Psoas muscle (tissue), 7 donors: ENCODE measurements at regions not wholly inside any gene's neighbourhood (a gene's known extent, or its start where the extent isn't known, plus 50 kb on each side); places are given as distances from the start of the nearest gene placed in this dataset.

Source experiments
- ATAC-seq, 4 donors: fragments of 200-7000 bp; cut with Tn5 transposase; one replicate each; pipeline ENCODE4 v1.9.1; 2020; ENCODE audit warnings: moderate library complexity in 3 of 4, mild to moderate bottlenecking in 2 of 4
- DNase-seq, 2 donors: peaks; one replicate each; pipeline ENCODE4 v3.0.0-alpha.2; 2020
- H3K27ac ChIP-seq: fragments of 200-600 bp; one replicate; pipeline ENCODE4 v1.8.0; 2022
- H3K27me3 ChIP-seq, 3 donors: fragments of 200-600 bp in 1 of 3; one replicate each; pipeline versions ENCODE4 v1.6.1 to v1.8.0; 2013 to 2022; ENCODE audit warnings: low read length in 2 of 3, mild to moderate bottlenecking in 2 of 3, moderate library complexity in 1 of 3; ENCODE audit not compliant: insufficient read depth in 3 of 3
- H3K36me3 ChIP-seq, 2 donors: fragments of 200-600 bp in 1 of 2; one replicate each; pipeline versions ENCODE4 v1.6.1 to v1.8.0; 2013 to 2022; ENCODE audit warnings: low read depth in 1 of 2, mild to moderate bottlenecking in 1 of 2, moderate library complexity in 1 of 2; ENCODE audit not compliant: insufficient read depth in 1 of 2
- H3K4me1 ChIP-seq: fragments of 200-600 bp; one replicate; pipeline ENCODE4 v1.8.0; 2022
- H3K4me3 ChIP-seq: fragments of 200-600 bp; one replicate; pipeline ENCODE4 v1.8.0; 2022; ENCODE audit warnings: mild to moderate bottlenecking
- H3K9me3 ChIP-seq: fragments of 200-600 bp; one replicate; pipeline ENCODE4 v1.8.0; 2022
- WGBS, 3 donors: extraction: QIAGEN DNeasy Blood & Tissue Kit; methylation state at CpG; one replicate each; pipeline versions ENCODE4 v1.1.6 to v1.1.7; 2013; 5-methylcytosine and 5-hydroxymethylcytosine counted together
- intact Hi-C, 2 donors: fragments of 100-400 bp; cut with DNase I; formaldehyde crosslinking; loops; one replicate each; pipeline versions ENCODE4 v1.11.0 to v1.14.2; 2022
- TF ChIP-seq, protein P1 (sequence below): fragments of 200-600 bp; IDR thresholded peaks from one replicate; pipeline ENCODE4 v1.8.0; 2022; ENCODE audit warnings: antibody characterized with exemption
- donor health status: healthy with polysubstance abuse.
- donor health status: DM: no; HTN: no; CAD: no; lungs with moderate emphysema.
- donor health status: Bipolar disorder and iron deficiency.
- donor health status: healthy.
- donor health status: DM: yes; HTN: yes; CAD: no.
- donor health status: DM: no; HTN: no; CAD: no.
- donor health status: DM: yes; HTN: yes; CAD: no.

DNA sequence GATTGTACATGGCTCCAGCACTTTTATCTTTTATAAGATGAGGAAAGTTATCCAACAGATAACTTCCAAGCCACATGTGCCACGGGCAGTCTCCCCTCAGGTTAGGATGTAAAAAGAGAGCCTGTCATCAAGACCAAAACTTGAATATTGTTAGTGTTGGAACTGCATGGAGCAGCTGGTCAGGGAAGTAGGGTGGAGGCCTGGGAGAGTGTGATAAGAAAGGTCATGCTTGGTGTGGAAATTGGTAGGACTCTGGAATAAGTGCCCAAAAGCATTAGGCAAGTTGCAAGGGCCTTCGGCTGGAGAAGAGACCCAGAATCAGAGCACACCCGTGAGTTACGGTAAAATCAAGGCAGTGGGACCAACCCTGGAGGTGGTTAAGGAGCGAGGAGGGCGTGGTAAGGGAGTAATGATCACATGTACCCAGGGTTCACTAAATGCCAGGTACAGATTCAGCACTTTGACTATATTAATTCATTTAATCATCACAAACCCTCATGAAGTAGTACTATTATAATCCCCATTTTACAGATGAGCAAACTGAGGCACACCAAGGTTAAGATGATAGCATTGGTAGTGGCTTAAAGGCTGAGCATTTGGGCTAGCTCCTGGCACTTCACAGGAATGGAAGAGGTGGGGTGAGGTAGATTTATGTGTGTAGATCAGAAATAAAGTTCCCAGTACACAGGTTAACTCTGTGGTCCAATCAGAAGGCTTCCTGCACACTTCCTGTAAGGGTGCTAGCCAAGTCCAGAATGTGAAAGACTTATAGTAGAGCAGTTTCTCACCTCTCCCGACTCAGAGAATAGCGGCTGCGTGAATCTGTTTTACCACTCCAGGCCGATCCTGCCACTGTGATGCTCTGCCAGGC lies 96.5 kb upstream of the ZNF608 start:
- H3K4me1 ChIP-seq, result no peaks in the 10 kb centered on the region
- no peak overlapping the region for H3K4me3 ChIP-seq
- intact Hi-C loops, result no loop called here
- TF ChIP-seq, protein P1, sequence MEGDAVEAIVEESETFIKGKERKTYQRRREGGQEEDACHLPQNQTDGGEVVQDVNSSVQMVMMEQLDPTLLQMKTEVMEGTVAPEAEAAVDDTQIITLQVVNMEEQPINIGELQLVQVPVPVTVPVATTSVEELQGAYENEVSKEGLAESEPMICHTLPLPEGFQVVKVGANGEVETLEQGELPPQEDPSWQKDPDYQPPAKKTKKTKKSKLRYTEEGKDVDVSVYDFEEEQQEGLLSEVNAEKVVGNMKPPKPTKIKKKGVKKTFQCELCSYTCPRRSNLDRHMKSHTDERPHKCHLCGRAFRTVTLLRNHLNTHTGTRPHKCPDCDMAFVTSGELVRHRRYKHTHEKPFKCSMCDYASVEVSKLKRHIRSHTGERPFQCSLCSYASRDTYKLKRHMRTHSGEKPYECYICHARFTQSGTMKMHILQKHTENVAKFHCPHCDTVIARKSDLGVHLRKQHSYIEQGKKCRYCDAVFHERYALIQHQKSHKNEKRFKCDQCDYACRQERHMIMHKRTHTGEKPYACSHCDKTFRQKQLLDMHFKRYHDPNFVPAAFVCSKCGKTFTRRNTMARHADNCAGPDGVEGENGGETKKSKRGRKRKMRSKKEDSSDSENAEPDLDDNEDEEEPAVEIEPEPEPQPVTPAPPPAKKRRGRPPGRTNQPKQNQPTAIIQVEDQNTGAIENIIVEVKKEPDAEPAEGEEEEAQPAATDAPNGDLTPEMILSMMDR, result no peak
- no peak overlapping the region for H3K27ac ChIP-seq
- H3K9me3 ChIP-seq, result no peaks in the 10 kb centered on the region
- H3K36me3 ChIP-seq, result no peaks in the 10 kb centered on the region
- ATAC-seq (no peak), DNase-seq (no peak)
- no peaks in the 10 kb centered on the region for H3K27me3 ChIP-seq
- WGBS, 3 donors, result 88 to 95% (median 90%) methylated on average over 10 of the region's 10 CpGs

DNA sequence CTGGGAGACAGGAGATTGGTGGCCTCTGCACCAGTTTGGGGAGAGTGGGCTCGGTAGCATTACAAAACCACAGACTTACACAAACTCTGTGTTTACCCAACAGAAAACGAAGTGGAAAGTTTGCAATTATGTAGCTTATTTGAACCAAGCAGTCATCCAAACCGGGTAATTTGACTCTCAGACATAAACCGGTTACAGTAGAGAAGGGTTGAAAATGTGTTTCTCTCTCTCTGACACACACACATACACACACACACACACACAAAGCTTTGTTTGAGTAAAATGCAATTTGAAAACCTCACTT lies 97.1 kb upstream of the ZNF608 start:
- intact Hi-C loops, result no loop called here
- H3K27ac ChIP-seq, result no peak overlapping the region
- DNase-seq, result no peak
- no peak for ATAC-seq
- WGBS, 3 donors, result 48 to 60% (median 50%) methylated on average over 4 of the region's 4 CpGs
- no peaks in the 10 kb centered on the region for H3K36me3 ChIP-seq
- H3K4me3 ChIP-seq, result no peak overlapping the region
- TF ChIP-seq, protein P1, result no peak
- no peaks in the 10 kb centered on the region for H3K4me1 ChIP-seq
- H3K27me3 ChIP-seq, result no peaks in the 10 kb centered on the region
- H3K9me3 ChIP-seq, result no peaks in the 10 kb centered on the region

DNA sequence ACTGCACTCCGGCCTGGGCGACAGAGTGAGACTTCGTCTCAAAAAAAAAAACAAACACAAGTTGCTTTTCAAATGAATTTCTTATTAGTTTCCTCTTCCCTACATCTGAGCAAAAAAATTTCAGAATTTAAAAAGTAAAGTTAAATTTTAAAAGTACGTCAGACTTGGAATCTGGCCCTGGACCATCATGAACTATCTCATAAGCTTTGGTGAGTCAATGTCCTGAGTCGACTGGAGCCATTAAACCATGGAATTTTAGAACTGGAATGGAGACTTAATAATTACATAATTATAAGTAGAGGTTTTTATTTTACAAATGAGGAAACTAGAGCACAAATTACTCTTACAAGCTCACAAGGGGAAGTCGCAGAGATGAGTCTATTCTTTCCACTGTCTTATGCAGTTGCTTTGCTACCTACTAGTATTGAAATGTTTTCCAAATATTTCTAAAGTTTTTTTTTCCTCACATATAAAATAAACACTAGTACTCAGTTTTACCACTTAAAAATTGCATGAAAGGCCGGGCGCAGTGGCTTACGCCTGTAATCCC lies 98.0 kb upstream of the ZNF608 start:
- Histone ChIP-seq H3K27ac (no peak overlapping the region), H3K27me3 (no peaks in the 10 kb centered on the region), H3K9me3 (no peaks in the 10 kb centered on the region), H3K4me1 (no peaks in the 10 kb centered on the region), H3K36me3 (no peaks in the 10 kb centered on the region), H3K4me3 (no peak overlapping the region)
- TF ChIP-seq, protein P1, result no peak
- 89 to 93% (median 89%) methylated on average over 9 of the region's 9 CpGs for WGBS, 3 donors
- no peak for ATAC-seq
- intact Hi-C loops, result no loop called here
- DNase-seq, result no peak

DNA sequence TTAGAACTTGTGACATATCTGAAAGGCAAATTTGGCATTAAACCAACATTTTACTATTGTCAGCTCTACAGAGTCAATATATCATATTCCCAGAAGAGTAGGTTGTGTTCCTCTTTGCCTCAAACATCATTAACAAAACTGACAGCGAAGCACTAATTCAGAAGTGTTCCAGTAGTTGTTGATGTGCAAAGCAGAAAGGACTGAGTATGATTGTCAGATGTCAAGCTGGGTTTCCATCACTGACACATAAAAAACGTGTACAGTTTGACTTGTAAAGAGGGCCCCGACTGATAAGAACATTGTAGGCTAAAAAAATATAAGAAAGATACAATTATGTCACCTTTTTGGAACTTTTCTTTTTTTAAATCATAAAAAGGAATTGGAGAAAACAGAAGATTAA lies 101.5 kb upstream of the ZNF608 start:
- intact Hi-C loops, result no loop called here
- no peak overlapping the region for H3K4me3 ChIP-seq
- no peak overlapping the region for H3K27ac ChIP-seq
- no peaks in the 10 kb centered on the region for H3K4me1 ChIP-seq
- no peak for DNase-seq
- H3K9me3 ChIP-seq, result no peaks in the 10 kb centered on the region
- H3K27me3 ChIP-seq, result no peaks in the 10 kb centered on the region
- TF ChIP-seq, protein P1, result no peak
- WGBS, 3 donors, result 85 to 88% (median 88%) methylated on average over 3 of the region's 3 CpGs
- no peak for ATAC-seq
- H3K36me3 ChIP-seq, result no peaks in the 10 kb centered on the region

DNA sequence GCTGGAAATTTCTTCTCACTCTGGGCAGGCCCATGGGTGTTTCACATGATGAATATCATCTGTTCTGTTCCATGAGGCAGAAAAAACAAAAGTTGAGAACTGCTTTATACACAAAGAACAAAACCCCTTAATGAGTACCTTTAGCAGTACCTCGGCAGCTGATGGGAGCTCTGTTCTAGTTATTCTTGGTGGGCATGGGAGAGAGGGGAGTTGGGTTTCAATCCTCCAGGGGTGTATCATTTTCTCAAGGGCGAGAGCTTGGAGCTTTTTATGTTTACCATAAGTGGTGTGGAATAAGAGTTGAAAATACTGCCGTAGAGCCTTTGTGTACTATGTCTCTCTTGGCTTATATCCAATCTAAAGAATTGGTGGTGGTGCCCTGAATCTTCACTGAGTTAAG lies 103.3 kb upstream of the ZNF608 start:
- Histone ChIP-seq H3K9me3 (no peaks in the 10 kb centered on the region), H3K27ac (no peak overlapping the region), H3K4me3 (no peak overlapping the region), H3K36me3 (no peaks in the 10 kb centered on the region), H3K27me3 (no peaks in the 10 kb centered on the region), H3K4me1 (no peaks in the 10 kb centered on the region)
- TF ChIP-seq, protein P1, result no peak
- intact Hi-C loops, result no loop called here
- ATAC-seq (no peak), DNase-seq (no peak)
- 49 to 85% (median 57%) methylated on average over 3 of the region's 3 CpGs for WGBS, 3 donors
